ENCODE measurements at regions not wholly inside any gene's neighbourhood (a gene's known extent, or its start where the extent isn't known, plus 50 kb on each side); places are given as distances from the start of the nearest gene placed in this dataset.

GRCh38 chr13:74466020-74466419, 331.8 kb upstream of the KLF12 start:
- no peak for TF ChIP-seq POLR2A (IDR thresholded peaks at IDR 0.05; ENCODE audit: control extremely low read depth in 1 of 2, low read depth in 2 of 2, low read length in 2 of 2)
- TF ChIP-seq, protein P1, sequence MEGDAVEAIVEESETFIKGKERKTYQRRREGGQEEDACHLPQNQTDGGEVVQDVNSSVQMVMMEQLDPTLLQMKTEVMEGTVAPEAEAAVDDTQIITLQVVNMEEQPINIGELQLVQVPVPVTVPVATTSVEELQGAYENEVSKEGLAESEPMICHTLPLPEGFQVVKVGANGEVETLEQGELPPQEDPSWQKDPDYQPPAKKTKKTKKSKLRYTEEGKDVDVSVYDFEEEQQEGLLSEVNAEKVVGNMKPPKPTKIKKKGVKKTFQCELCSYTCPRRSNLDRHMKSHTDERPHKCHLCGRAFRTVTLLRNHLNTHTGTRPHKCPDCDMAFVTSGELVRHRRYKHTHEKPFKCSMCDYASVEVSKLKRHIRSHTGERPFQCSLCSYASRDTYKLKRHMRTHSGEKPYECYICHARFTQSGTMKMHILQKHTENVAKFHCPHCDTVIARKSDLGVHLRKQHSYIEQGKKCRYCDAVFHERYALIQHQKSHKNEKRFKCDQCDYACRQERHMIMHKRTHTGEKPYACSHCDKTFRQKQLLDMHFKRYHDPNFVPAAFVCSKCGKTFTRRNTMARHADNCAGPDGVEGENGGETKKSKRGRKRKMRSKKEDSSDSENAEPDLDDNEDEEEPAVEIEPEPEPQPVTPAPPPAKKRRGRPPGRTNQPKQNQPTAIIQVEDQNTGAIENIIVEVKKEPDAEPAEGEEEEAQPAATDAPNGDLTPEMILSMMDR (IDR thresholded peaks at IDR 0.05; ENCODE audit: control extremely low read depth in 1 of 3, insufficient read depth in 1 of 3, low read depth in 1 of 3, low read length in 3 of 3) = no peak
- no peak for TF ChIP-seq SIN3A (conservative IDR thresholded peaks at IDR 0.05 in 1 of 2, IDR thresholded peaks at IDR 0.05 in 1 of 2; ENCODE audit: low read depth in 1 of 2, low read length in 2 of 2)
- TF ChIP-seq BCL11A (IDR thresholded peaks at IDR 0.05; ENCODE audit: low read depth in 2 of 2, low read length in 2 of 2) = no peak
- no peak for TF ChIP-seq TAF1 (IDR thresholded peaks at IDR 0.05; ENCODE audit: low read depth, low read length)
- no peak for TF ChIP-seq TCF12 (IDR thresholded peaks at IDR 0.05; ENCODE audit: low read depth, low read length)
- no peak for TF ChIP-seq RAD21 (IDR thresholded peaks at IDR 0.05 in 1 of 2, conservative IDR thresholded peaks at IDR 0.05 in 1 of 2; ENCODE audit: low read depth in 2 of 2, low read length in 2 of 2)
- no peak for TF ChIP-seq NRF1 (IDR thresholded peaks at IDR 0.05; ENCODE audit: low read depth, low read length)
- TF ChIP-seq TBP (IDR thresholded peaks at IDR 0.05; ENCODE audit: low read depth, low read length) = no peak
- TF ChIP-seq KDM5A (IDR thresholded peaks at IDR 0.05; ENCODE audit: low read length) = no peak
